HCT116 (cell line): ENCODE measurements at regions not wholly inside any gene's neighbourhood (a gene's known extent, or its start where the extent isn't known, plus 50 kb on each side); places are given as distances from the start of the nearest gene placed in this dataset.

ENCODE experiments used
- ATAC-seq: fragments of 200-7000 bp; cut with Tn5 transposase; 2 replicates; pipeline ENCODE4 v1.9.1; 2020; ENCODE audit warnings: mild to moderate bottlenecking, moderate library complexity
- BruUV-seq: library from RNA; stranded (reverse); fragments of 400-500 nt; replicated peaks from 2 replicates; lab custom pipeline; 2021; lab: Mats Ljungman, UMichigan
- CTCF ChIA-PET: fragments of 300-600 bp; sonication (Branson Sonifier 250); formaldehyde crosslinking; loops from one replicate; lab custom pipeline; 2021; ENCODE audit warnings: antibody characterized with exemption; lab: Charles Lee
- POLR2A ChIA-PET: fragments of 300-600, 350-600 bp; sonication (Branson Sonifier 250); formaldehyde crosslinking; loops from one replicate; lab custom pipeline; 2021; ENCODE audit warnings: antibody characterized with exemption; lab: Charles Lee
- RAD21 ChIA-PET, 2 experiments: fragments of 300-600 bp; sonication (Branson Sonifier 250); formaldehyde crosslinking; loops; one replicate each; lab custom pipeline; 2023; ENCODE audit warnings: low total read pairs in 2 of 2; ENCODE audit not compliant: uncharacterized antibody in 2 of 2, unreplicated experiment in 2 of 2, low non-redundant PET in 1 of 2; lab: Charles Lee
- DNase-seq: peaks from one replicate; pipeline ENCODE4 v3.0.0-alpha.2; 2010; ENCODE audit warnings: low read depth, low spot score
- H2AFZ ChIP-seq: fragments of 200-600 bp; shearing (Covaris generic), sonication (generic); 2 replicates; pipeline ENCODE4 v1.6.1; 2017; ENCODE audit warnings: low read depth, mixed run types, mixed read lengths, antibody characterized with exemption, low read length; ENCODE audit not compliant: poor library complexity, severe bottlenecking
- H3K27ac ChIP-seq: 2 replicates; pipeline ENCODE4 v1.5.1; 2012; ENCODE audit warnings: low read depth, low read length
- H3K27me3 ChIP-seq: fragments of 200-600 bp; sonication (generic); 2 replicates; pipeline ENCODE4 v1.6.1; 2016; ENCODE audit warnings: mixed run types, low read length, mixed read lengths; ENCODE audit not compliant: insufficient read depth
- H3K36me3 ChIP-seq, 2 experiments: fragments of 200-500 bp in 1 of 2; fragments of 200-600 bp in 1 of 2; sonication (Bioruptor generic) in 1 of 2; sonication (generic) in 1 of 2; 2 replicates each; pipeline versions ENCODE4 v1.5.1 to v1.6.1; 2014 to 2016; ENCODE audit warnings: low read length in 2 of 2, inconsistent platforms in 1 of 2, mixed read lengths in 1 of 2, mixed run types in 1 of 2; ENCODE audit not compliant: insufficient read depth in 2 of 2, control insufficient read depth in 1 of 2
- H3K4me1 ChIP-seq, 2 experiments: fragments of 200-600 bp in 1 of 2; sonication (generic) in 1 of 2; 2 replicates each; pipeline versions ENCODE4 v1.5.1 to v1.6.1; 2012 to 2017; ENCODE audit warnings: low read length in 2 of 2, inconsistent platforms in 1 of 2, mild to moderate bottlenecking in 1 of 2, mixed read lengths in 1 of 2, mixed run types in 1 of 2, moderate library complexity in 1 of 2; ENCODE audit not compliant: insufficient read depth in 2 of 2, control insufficient read depth in 1 of 2
- H3K4me2 ChIP-seq: fragments of 200-600 bp; sonication (generic); 2 replicates; pipeline ENCODE4 v1.6.1; 2017; ENCODE audit warnings: mixed run types, low read length, mixed read lengths
- H3K4me3 ChIP-seq, 2 experiments: fragments of 200-600 bp in 1 of 2; sonication (generic) in 1 of 2; replicated peaks in 1 of 2; 2 replicates each; pipeline ENCODE4 v1.5.1; 2011 to 2016; ENCODE audit warnings: low read length in 2 of 2, control low read depth in 1 of 2, low read depth in 1 of 2, mild to moderate bottlenecking in 1 of 2, mixed read lengths in 1 of 2, mixed run types in 1 of 2
- H3K79me2 ChIP-seq: fragments of 200-600 bp; sonication (generic); 2 replicates; pipeline ENCODE4 v1.6.1; 2017; ENCODE audit warnings: mild to moderate bottlenecking, mixed run types, low read length, moderate library complexity, mixed read lengths; ENCODE audit not compliant: insufficient read depth
- H3K9ac ChIP-seq: fragments of 200-600 bp; sonication (generic); 2 replicates; pipeline ENCODE4 v1.6.1; 2016; ENCODE audit warnings: low read length, mixed read lengths
- H3K9me2 ChIP-seq: fragments of 200-600 bp; sonication (generic), shearing (Covaris generic); 2 replicates; pipeline ENCODE4 v1.6.1; 2017; ENCODE audit warnings: mixed run types, mild to moderate bottlenecking, moderate library complexity; ENCODE audit not compliant: insufficient read depth
- H3K9me3 ChIP-seq, 2 experiments: fragments of 200-500 bp in 1 of 2; fragments of 200-600 bp in 1 of 2; sonication (Bioruptor generic) in 1 of 2; sonication (generic) in 1 of 2; 2 replicates each; pipeline ENCODE4 v1.6.1; 2014 to 2017; ENCODE audit warnings: low read length in 2 of 2, mixed read lengths in 2 of 2, inconsistent platforms in 1 of 2, low read depth in 1 of 2, mild to moderate bottlenecking in 1 of 2, mixed run types in 1 of 2, moderate library complexity in 1 of 2; ENCODE audit not compliant: control insufficient read depth in 1 of 2, insufficient read depth in 1 of 2
- H4K20me1 ChIP-seq: fragments of 200-600 bp; sonication (generic), shearing (Covaris generic); 2 replicates; pipeline ENCODE4 v1.6.1; 2017; ENCODE audit warnings: mixed run types, mild to moderate bottlenecking, moderate library complexity; ENCODE audit not compliant: insufficient read depth
- CBX3 ChIP-seq: IDR thresholded peaks from 2 replicates; pipeline ENCODE4 v1.6.1; 2012; ENCODE audit warnings: low read depth
- EGR1 ChIP-seq: IDR thresholded peaks from 2 replicates; pipeline ENCODE4 v1.6.1; 2012; ENCODE audit warnings: low read depth
- EZH2 ChIP-seq: fragments of 200-600 bp; sonication (generic); IDR thresholded peaks from 2 replicates; pipeline ENCODE4 v1.6.1; 2017; ENCODE audit warnings: antibody characterized with exemption, mixed run types
- POLR2A ChIP-seq: IDR thresholded peaks from 2 replicates; pipeline ENCODE4 v1.7.0; 2011; ENCODE audit warnings: borderline replicate concordance; ENCODE audit not compliant: insufficient read depth, insufficient read length; ENCODE audit errors: extremely low read depth
- POLR2AphosphoS5 ChIP-seq: IDR thresholded peaks from 2 replicates; pipeline ENCODE4 v1.6.1; 2011; ENCODE audit warnings: mild to moderate bottlenecking, low read depth, low read length, moderate library complexity
- RAD21 ChIP-seq: IDR thresholded peaks from 2 replicates; pipeline ENCODE4 v1.6.1; 2012; ENCODE audit warnings: low read depth, mild to moderate bottlenecking
- intact Hi-C: fragments of 100-400 bp; cut with micrococcal nuclease; formaldehyde crosslinking; loops from 2 replicates; pipeline ENCODE4 v1.10.0; 2022
- TF ChIP-seq, protein P1 (sequence below), 3 experiments: fragments of 200-600 bp in 1 of 3; sonication (generic) in 1 of 3; IDR thresholded peaks in 2 of 3; conservative IDR thresholded peaks in 1 of 3; 2 replicates each; pipeline ENCODE4 v1.5.1; 2012 to 2017; ENCODE audit warnings: low read depth in 2 of 3, low read length in 2 of 3, antibody characterized with exemption in 1 of 3, borderline replicate concordance in 1 of 3, control low read depth in 1 of 3, mild to moderate bottlenecking in 1 of 3, mixed read lengths in 1 of 3, mixed run types in 1 of 3, moderate library complexity in 1 of 3; ENCODE audit not compliant: insufficient read depth in 1 of 3
- TF ChIP-seq, protein P2 (sequence below): IDR thresholded peaks from 2 replicates; pipeline ENCODE4 v1.6.1; 2011; ENCODE audit warnings: mild to moderate bottlenecking, low read length, moderate library complexity; ENCODE audit not compliant: insufficient replicate concordance; ENCODE audit errors: extremely low read depth

DNA sequence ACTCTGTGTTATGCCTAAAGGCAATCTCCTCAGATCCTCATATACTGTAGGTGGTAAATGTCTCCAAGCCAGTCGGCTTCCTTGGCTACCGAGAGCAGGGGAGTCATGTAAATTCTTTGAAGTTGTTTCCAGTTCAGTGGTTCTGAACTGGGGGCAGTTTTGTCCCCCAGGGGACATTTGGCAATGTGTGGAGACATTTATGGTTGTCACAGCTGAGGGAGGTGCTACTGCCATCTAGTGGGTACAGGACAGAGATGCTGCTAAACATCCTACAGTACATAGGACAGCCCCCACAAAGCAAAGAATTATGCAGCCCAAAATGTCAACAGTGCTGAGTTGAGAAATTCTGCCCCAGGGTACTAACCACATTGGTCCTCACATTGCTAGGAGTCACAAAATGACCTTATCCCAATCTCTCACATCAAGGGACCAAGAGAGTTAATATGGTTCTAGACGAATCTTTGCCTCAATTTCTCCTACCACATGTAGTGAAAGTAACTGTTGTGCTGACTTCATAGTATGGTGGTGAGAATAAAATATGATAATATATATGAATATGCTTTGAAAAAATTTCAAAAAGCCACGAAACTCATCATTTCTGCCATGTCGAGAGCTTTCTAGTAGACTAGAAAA lies 104.4 kb upstream of the ARHGAP24 start:
- Histone ChIP-seq H3K9ac (no peak overlapping the region), H3K4me3 (no peak overlapping the region), H2AFZ (peak overlapping the region; percentile 72), H3K27me3 (no peaks in the 10 kb centered on the region), H3K36me3 (no peaks in the 10 kb centered on the region), H3K79me2 (no peaks in the 10 kb centered on the region), H3K9me3 (no peaks in the 10 kb centered on the region), H4K20me1 (no peaks in the 10 kb centered on the region), H3K9me2 (no peaks in the 10 kb centered on the region)
- ChIA-PET POLR2A (no interaction called here), RAD21 (interaction anchor here in 1 of 2 experiments (1.1 kb wide), 1 partner anchor 286 kb away, joined by 6 read pairs; no protein-coding TSS in a partner anchor), CTCF (interaction anchor here (0.7 to 1.0 kb wide), 3 partner anchors 225 to 286 kb away, joined by 3 to 5 read pairs (median 3); no protein-coding TSS in a partner anchor)
- peak; percentile 97 for ATAC-seq
- no TSS peak for BruUV-seq
- DNase-seq, result peak; percentile 21
- TF ChIP-seq, protein P1, sequence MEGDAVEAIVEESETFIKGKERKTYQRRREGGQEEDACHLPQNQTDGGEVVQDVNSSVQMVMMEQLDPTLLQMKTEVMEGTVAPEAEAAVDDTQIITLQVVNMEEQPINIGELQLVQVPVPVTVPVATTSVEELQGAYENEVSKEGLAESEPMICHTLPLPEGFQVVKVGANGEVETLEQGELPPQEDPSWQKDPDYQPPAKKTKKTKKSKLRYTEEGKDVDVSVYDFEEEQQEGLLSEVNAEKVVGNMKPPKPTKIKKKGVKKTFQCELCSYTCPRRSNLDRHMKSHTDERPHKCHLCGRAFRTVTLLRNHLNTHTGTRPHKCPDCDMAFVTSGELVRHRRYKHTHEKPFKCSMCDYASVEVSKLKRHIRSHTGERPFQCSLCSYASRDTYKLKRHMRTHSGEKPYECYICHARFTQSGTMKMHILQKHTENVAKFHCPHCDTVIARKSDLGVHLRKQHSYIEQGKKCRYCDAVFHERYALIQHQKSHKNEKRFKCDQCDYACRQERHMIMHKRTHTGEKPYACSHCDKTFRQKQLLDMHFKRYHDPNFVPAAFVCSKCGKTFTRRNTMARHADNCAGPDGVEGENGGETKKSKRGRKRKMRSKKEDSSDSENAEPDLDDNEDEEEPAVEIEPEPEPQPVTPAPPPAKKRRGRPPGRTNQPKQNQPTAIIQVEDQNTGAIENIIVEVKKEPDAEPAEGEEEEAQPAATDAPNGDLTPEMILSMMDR (IDR thresholded peaks at IDR 0.05 in 2 of 3, conservative IDR thresholded peaks at IDR 0.05 in 1 of 3; ENCODE audit: borderline replicate concordance in 1 of 3, insufficient read depth in 1 of 3, low read depth in 2 of 3, low read length in 2 of 3), result peak; percentile 62 to 89 (median 85)
- TF ChIP-seq EGR1, result no peak
- 0 out of 2 replicates have a peak, but pooled peaks have one; percentile 13 for TF ChIP-seq CBX3
- TF ChIP-seq POLR2AphosphoS5, result no peak
- TF ChIP-seq EZH2, result no peak
- TF ChIP-seq, protein P2, sequence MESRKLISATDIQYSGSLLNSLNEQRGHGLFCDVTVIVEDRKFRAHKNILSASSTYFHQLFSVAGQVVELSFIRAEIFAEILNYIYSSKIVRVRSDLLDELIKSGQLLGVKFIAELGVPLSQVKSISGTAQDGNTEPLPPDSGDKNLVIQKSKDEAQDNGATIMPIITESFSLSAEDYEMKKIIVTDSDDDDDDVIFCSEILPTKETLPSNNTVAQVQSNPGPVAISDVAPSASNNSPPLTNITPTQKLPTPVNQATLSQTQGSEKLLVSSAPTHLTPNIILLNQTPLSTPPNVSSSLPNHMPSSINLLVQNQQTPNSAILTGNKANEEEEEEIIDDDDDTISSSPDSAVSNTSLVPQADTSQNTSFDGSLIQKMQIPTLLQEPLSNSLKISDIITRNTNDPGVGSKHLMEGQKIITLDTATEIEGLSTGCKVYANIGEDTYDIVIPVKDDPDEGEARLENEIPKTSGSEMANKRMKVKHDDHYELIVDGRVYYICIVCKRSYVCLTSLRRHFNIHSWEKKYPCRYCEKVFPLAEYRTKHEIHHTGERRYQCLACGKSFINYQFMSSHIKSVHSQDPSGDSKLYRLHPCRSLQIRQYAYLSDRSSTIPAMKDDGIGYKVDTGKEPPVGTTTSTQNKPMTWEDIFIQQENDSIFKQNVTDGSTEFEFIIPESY, result no peak
- TF ChIP-seq POLR2A, result no peak
- TF ChIP-seq RAD21, result peak; percentile 73
- TF ChIP-seq, all 23 proteins: peak for 3
- H3K27ac ChIP-seq, result no peak overlapping the region
- intact Hi-C loops, result loop anchor here (1.0 kb wide), 2 partner anchors 223 to 286 kb away; no protein-coding TSS in a partner anchor
- H3K4me2 ChIP-seq, result no peak overlapping the region
- no peaks in the 10 kb centered on the region for H3K4me1 ChIP-seq
